ENCODE measurements at regions not wholly inside any gene's neighbourhood (a gene's known extent, or its start where the extent isn't known, plus 50 kb on each side); places are given as distances from the start of the nearest gene placed in this dataset.

GRCh38 chr6:53744321-53744720, 50.5 kb upstream of the LRRC1 start:
- DNase-seq (no peak), ATAC-seq (no peak)
- no peak for TF ChIP-seq POLR2A (IDR thresholded peaks at IDR 0.05)
- no peak for TF ChIP-seq CTCF (IDR thresholded peaks at IDR 0.05)
- intact Hi-C loops (cut with DNase I): no loop called here
- Histone ChIP-seq H3K4me3 (no peak overlapping the region), H3K36me3 (no peaks in the 10 kb centered on the region), H3K9me3 (no peaks in the 10 kb centered on the region), H3K27me3 (no peaks in the 10 kb centered on the region), H3K4me1 (no peaks in the 10 kb centered on the region), H3K27ac (no peak overlapping the region)
- WGBS (ENCODE audit: insufficient coverage, low coverage, low lambda C conversion rate, missing lambda C conversion rate): 67% methylated on average over 4 of the region's 4 CpGs

- no peak for DNase-seq
- no peak overlapping the region for H3K27ac ChIP-seq
- intact Hi-C loops (cut with DNase I): no loop called here
- no peaks in the 10 kb centered on the region for H3K36me3 ChIP-seq
- H3K27me3 ChIP-seq: no peaks in the 10 kb centered on the region
- no peak for TF ChIP-seq POLR2A (IDR thresholded peaks at IDR 0.05)
- no peak for TF ChIP-seq CTCF (IDR thresholded peaks at IDR 0.05)
- ATAC-seq: peak in 1 of 4 donors; percentile 27
- WGBS (ENCODE audit: insufficient coverage, low coverage, low lambda C conversion rate, missing lambda C conversion rate): 53% methylated on average over 9 of the region's 10 CpGs
- no peaks in the 10 kb centered on the region for H3K4me1 ChIP-seq
- no peaks in the 10 kb centered on the region for H3K9me3 ChIP-seq
- H3K4me3 ChIP-seq: no peak overlapping the region
Measured at GRCh38 chr6:53741034-53741823, 53.6 kb upstream of the LRRC1 start.

GRCh38 chr6:53737746-53738145, 57.1 kb upstream of the LRRC1 start:
- Histone ChIP-seq H3K27me3 (no peaks in the 10 kb centered on the region), H3K36me3 (no peaks in the 10 kb centered on the region), H3K4me3 (no peak overlapping the region), H3K4me1 (no peaks in the 10 kb centered on the region), H3K9me3 (no peaks in the 10 kb centered on the region), H3K27ac (no peak overlapping the region)
- intact Hi-C loops (cut with DNase I): no loop called here
- TF ChIP-seq CTCF (IDR thresholded peaks at IDR 0.05): no peak
- TF ChIP-seq POLR2A (IDR thresholded peaks at IDR 0.05): no peak
- WGBS (ENCODE audit: insufficient coverage, low coverage, low lambda C conversion rate, missing lambda C conversion rate): 67% methylated on average over 3 of the region's 3 CpGs
- ATAC-seq (no peak), DNase-seq (no peak)

GRCh38 chr6:53735896-53736295, 58.9 kb upstream of the LRRC1 start:
- H3K27me3 ChIP-seq: no peaks in the 10 kb centered on the region
- no peak for TF ChIP-seq POLR2A (IDR thresholded peaks at IDR 0.05)
- no peak for TF ChIP-seq CTCF (IDR thresholded peaks at IDR 0.05)
- 71% methylated on average over 4 of the region's 4 CpGs for WGBS (ENCODE audit: insufficient coverage, low coverage, low lambda C conversion rate, missing lambda C conversion rate)
- H3K4me1 ChIP-seq: no peaks in the 10 kb centered on the region
- H3K9me3 ChIP-seq: no peaks in the 10 kb centered on the region
- intact Hi-C loops (cut with DNase I): no loop called here
- DNase-seq (no peak), ATAC-seq (no peak)
- H3K4me3 ChIP-seq: no peak overlapping the region
- no peaks in the 10 kb centered on the region for H3K36me3 ChIP-seq
- H3K27ac ChIP-seq: no peak overlapping the region
